Testis (tissue), 2 donors: ENCODE measurements at regions not wholly inside any gene's neighbourhood (a gene's known extent, or its start where the extent isn't known, plus 50 kb on each side); places are given as distances from the start of the nearest gene placed in this dataset.
"Not testable (repeated sequence)": the region's sequence is repeated elsewhere in the genome, so short reads cannot be mapped to it uniquely, and the experiment has no call there.

ENCODE experiments used
- DNase-seq: peaks from one replicate; pipeline ENCODE4 v3.0.0-alpha.2; 2019
- H3K27ac ChIP-seq, 2 donors: fragments of 200-600 bp; sonication (generic); one replicate each; pipeline ENCODE4 v1.5.1; 2019
- H3K27me3 ChIP-seq: fragments of 200-600 bp; sonication (generic); one replicate; pipeline ENCODE4 v1.5.1; 2019
- H3K36me3 ChIP-seq: fragments of 200-600 bp; sonication (generic); one replicate; pipeline ENCODE4 v1.5.1; 2017; ENCODE audit warnings: low read depth; ENCODE audit errors: missing control alignments
- H3K4me1 ChIP-seq: fragments of 200-600 bp; sonication (generic); one replicate; pipeline ENCODE4 v1.5.1; 2019
- H3K4me3 ChIP-seq, 2 donors: fragments of 200-600 bp; sonication (generic); one replicate each; pipeline ENCODE4 v1.5.1; 2017 to 2019
- H3K9me3 ChIP-seq: fragments of 200-600 bp; sonication (generic); one replicate; pipeline ENCODE4 v1.5.1; 2017
- POLR2A ChIP-seq: fragments of 450-650 bp; IDR thresholded peaks from one replicate; pipeline ENCODE4 v1.6.1; 2017; ENCODE audit warnings: antibody characterized with exemption, mild to moderate bottlenecking, moderate library complexity
- WGBS, 2 donors: methylation state at CpG; one replicate each; pipeline ENCODE4 v1.1.5; 2018; 5-methylcytosine and 5-hydroxymethylcytosine counted together
- intact Hi-C: fragments of 100-400 bp; cut with DNase I; formaldehyde crosslinking; loops from one replicate; pipeline ENCODE4 v1.15.1; 2023; ENCODE audit warnings: low total_unique reads
- TF ChIP-seq, protein P1 (sequence below), 3 experiments: fragments of 450-650 bp in 2 of 3; fragments of 200-600 bp in 1 of 3; sonication (generic) in 1 of 3; IDR thresholded peaks; one replicate each; pipeline ENCODE4 v1.5.1; 2016 to 2019; ENCODE audit warnings: antibody characterized with exemption in 3 of 3, mild to moderate bottlenecking in 2 of 3, moderate library complexity in 1 of 3

DNA sequence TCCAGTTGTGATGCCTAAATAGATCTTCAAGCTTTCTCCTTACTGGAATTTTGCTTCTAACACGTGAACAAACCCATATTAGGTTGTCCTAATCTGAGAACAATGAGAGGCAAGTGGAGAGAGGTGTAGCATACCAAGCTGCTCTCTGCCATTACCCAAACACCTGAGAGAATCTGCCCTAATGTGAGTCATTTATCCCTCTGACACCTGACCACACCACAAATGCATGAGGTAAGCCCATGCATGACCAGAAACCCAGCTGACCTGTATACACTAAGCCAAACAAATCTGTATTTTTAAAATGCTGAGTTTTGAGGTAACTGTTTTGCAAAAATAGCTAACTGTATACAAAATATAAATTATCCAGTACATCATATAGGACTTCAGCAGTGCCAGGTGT is 1458.1 kb upstream of the B3GALT2 start:
- no peaks in the 10 kb centered on the region for H3K4me1 ChIP-seq
- intact Hi-C loops, result no loop called here
- no peaks in the 10 kb centered on the region for H3K36me3 ChIP-seq
- no peak overlapping the region for H3K27ac ChIP-seq
- DNase-seq, result no peak
- no peak overlapping the region for H3K4me3 ChIP-seq
- WGBS, 2 donors, result 85 to 91% methylated on average over 1 of the region's 1 CpG
- no peaks in the 10 kb centered on the region for H3K27me3 ChIP-seq
- no peak for TF ChIP-seq POLR2A
- TF ChIP-seq, protein P1, sequence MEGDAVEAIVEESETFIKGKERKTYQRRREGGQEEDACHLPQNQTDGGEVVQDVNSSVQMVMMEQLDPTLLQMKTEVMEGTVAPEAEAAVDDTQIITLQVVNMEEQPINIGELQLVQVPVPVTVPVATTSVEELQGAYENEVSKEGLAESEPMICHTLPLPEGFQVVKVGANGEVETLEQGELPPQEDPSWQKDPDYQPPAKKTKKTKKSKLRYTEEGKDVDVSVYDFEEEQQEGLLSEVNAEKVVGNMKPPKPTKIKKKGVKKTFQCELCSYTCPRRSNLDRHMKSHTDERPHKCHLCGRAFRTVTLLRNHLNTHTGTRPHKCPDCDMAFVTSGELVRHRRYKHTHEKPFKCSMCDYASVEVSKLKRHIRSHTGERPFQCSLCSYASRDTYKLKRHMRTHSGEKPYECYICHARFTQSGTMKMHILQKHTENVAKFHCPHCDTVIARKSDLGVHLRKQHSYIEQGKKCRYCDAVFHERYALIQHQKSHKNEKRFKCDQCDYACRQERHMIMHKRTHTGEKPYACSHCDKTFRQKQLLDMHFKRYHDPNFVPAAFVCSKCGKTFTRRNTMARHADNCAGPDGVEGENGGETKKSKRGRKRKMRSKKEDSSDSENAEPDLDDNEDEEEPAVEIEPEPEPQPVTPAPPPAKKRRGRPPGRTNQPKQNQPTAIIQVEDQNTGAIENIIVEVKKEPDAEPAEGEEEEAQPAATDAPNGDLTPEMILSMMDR (IDR thresholded peaks at IDR 0.05), result no peak
- no peaks in the 10 kb centered on the region for H3K9me3 ChIP-seq

DNA sequence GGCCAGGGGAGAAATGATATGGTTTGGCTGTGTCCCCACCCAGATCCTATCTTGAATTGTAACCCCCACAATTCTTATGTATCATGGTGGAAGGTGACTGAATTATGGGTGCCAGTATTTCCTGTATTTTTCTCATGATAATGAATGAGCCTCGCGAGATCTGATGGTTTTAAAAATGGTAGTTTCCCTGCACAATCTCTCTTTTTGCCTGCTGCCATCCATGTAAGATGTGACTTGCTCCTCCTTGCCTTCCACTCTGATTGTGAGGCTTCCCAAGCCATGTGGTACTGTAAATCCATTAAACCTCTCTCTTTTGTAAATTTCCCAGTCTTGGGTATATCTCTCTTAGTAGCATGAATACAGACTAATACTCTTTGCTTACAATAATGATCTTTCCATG is 1453.9 kb upstream of the B3GALT2 start:
- H3K4me1 ChIP-seq, result no peaks in the 10 kb centered on the region
- intact Hi-C loops, result no loop called here
- H3K9me3 ChIP-seq, result no peaks in the 10 kb centered on the region
- no peak for TF ChIP-seq POLR2A
- no peaks in the 10 kb centered on the region for H3K36me3 ChIP-seq
- no peak overlapping the region for H3K27ac ChIP-seq
- no peak for DNase-seq
- H3K27me3 ChIP-seq, result no peaks in the 10 kb centered on the region
- WGBS, 2 donors, result 89 to 92% methylated on average over 2 of the region's 2 CpGs
- no peak overlapping the region for H3K4me3 ChIP-seq

DNA sequence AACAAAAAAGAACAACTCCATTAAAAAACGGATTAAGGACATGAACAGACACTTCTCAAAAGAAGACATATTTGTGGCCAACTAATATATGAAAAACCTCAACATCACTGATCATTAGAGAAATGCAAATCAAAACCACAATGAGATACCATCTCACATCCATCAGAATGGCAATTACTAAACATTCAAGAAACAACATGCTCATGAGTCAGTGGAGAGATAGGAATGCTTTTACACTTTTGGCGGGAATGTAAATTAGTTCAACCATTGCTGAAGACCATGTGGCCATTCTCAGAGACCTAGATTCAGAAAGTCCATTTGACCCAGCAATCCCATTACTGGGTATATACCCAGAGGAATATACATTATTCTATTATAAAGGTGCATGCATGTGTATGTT is 1442.6 kb upstream of the B3GALT2 start:
- Histone ChIP-seq H3K4me1 (no peaks in the 10 kb centered on the region), H3K9me3 (no peaks in the 10 kb centered on the region), H3K27ac (no peak overlapping the region), H3K4me3 (no peak overlapping the region), H3K27me3 (no peaks in the 10 kb centered on the region), H3K36me3 (no peaks in the 10 kb centered on the region)
- 83 to 91% methylated on average over 2 of the region's 2 CpGs for WGBS, 2 donors
- intact Hi-C loops, result no loop called here
- DNase-seq, result no peak
- no peak for TF ChIP-seq POLR2A
- TF ChIP-seq, protein P1 (IDR thresholded peaks at IDR 0.05), result no peak

DNA sequence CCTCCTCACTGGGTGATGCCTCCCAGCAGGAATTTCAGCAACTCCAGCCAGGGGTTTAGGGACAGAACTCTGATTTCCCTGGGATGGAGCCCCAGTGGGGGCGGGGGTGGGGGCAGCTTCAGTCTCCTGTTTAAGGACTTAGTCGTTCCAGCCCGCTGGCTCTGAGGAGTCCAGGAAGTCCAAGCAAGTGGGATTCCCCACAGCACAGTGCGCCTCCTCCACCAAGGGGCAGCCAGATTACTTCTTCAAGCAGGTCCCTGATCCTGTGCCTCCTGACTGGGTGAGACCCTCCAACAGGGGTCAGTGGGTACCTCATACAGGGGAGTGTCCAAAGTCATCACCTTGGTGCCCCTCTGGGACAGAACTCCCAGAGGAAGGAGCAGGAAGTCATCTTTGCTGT is 1438.4 kb upstream of the B3GALT2 start:
- H3K4me3 ChIP-seq, result no peak overlapping the region
- no peaks in the 10 kb centered on the region for H3K36me3 ChIP-seq
- TF ChIP-seq, protein P1 (IDR thresholded peaks at IDR 0.05), result no peak
- TF ChIP-seq POLR2A, result no peak
- H3K27ac ChIP-seq, result no peak overlapping the region
- H3K27me3 ChIP-seq, result no peaks in the 10 kb centered on the region
- 79% methylated on average over 4 of the region's 4 CpGs; no CpG with 5 or more reads in 1 of the 2 donors for WGBS, 2 donors
- no peaks in the 10 kb centered on the region for H3K9me3 ChIP-seq
- no peak for DNase-seq
- H3K4me1 ChIP-seq, result no peaks in the 10 kb centered on the region
- intact Hi-C loops, result no loop called here

DNA sequence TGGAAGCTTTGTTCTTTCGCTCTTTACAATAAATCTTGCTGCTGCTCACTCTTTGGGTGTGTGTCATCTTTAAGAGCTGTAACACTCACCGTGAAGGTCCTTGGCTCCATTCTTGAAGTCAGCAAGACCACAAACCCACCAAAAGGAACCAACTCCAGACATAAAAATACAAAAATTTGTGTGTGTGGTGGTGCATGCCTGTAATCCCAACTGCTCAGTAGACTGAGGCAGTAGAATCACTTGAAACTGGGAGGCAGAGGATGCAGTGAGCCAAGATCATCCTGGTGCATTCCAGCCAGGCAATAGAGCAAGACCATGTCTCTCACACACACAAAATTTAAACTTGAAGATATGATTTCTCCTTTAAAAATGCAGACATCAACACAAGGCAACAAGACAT is 1431.7 kb upstream of the B3GALT2 start:
- TF ChIP-seq, protein P1 (IDR thresholded peaks at IDR 0.05), result no peak
- TF ChIP-seq POLR2A, result no peak
- DNase-seq, result no peak
- intact Hi-C loops, result no loop called here

DNA sequence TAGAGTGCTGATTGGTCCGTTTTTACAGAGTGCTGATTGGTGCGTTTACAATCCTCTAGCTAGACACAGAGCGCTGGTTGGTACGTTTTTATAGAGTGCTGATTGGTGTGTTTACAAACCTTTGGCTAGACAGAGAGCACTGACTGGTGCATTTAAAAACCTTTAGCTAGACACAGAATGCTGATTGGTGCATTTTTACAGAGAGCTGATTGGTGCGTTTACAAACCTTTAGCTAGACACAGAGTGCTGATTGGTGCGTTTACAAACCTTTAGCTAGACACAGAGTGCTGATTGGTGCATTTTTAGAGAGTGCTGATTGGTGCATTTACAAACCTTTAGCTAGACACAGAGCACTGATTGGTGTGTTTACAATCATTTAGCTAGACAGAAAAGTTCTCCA is 1430.9 kb upstream of the B3GALT2 start:
- WGBS, 2 donors, result 86 to 90% methylated on average over 6 of the region's 6 CpGs
- intact Hi-C loops, H3K36me3 ChIP-seq, H3K4me1 ChIP-seq, H3K9me3 ChIP-seq, H3K27ac ChIP-seq, H3K4me3 ChIP-seq, DNase-seq, H3K27me3 ChIP-seq: not testable (repeated sequence)

More for the DNA sequence above, 1431.7 kb upstream of the B3GALT2 start:
- Histone ChIP-seq H3K27ac (no peak overlapping the region), H3K4me3 (no peak overlapping the region), H3K36me3 (no peaks in the 10 kb centered on the region), H3K4me1 (no peaks in the 10 kb centered on the region), H3K9me3 (no peaks in the 10 kb centered on the region), H3K27me3 (no peaks in the 10 kb centered on the region)
- WGBS, 2 donors, result 85 to 90% methylated on average over 2 of the region's 2 CpGs
